NCI-H146 treated with DMSO at 0.1 percent for 48 hours (cell line): ENCODE measurements at regions not wholly inside any gene's neighbourhood (a gene's known extent, or its start where the extent isn't known, plus 50 kb on each side); places are given as distances from the start of the nearest gene placed in this dataset.
"Not testable (repeated sequence)": the region's sequence is repeated elsewhere in the genome, so short reads cannot be mapped to it uniquely, and the experiment has no call there.

Experiments used
- DNase-seq: peaks from one replicate; lab custom pipeline; 2025; ENCODE audit not compliant: unreplicated experiment; lab: John Stamatoyannopoulos, UW

GRCh38 chrX:16067886-16068515 is 55.4 kb upstream of the GRPR start:
- DNase-seq: no peak

- DNase-seq: no peak
Measured at GRCh38 chrX:16063921-16064320, 59.4 kb upstream of the GRPR start.

GRCh38 chrX:16063141-16063540 is 60.2 kb upstream of the GRPR start:
- no peak for DNase-seq

- DNase-seq: no peak
Measured at GRCh38 chrX:16061296-16061695, 62.1 kb upstream of the GRPR start.

GRCh38 chrX:16060252-16060651 is 63.1 kb upstream of the GRPR start:
- no peak for DNase-seq

- DNase-seq: not testable (repeated sequence)
Measured at GRCh38 chrX:16049126-16049525, 74.2 kb upstream of the GRPR start.

GRCh38 chrX:16042980-16043379 is 80.4 kb upstream of the GRPR start:
- no peak for DNase-seq

GRCh38 chrX:16039834-16040233 is 83.5 kb upstream of the GRPR start:
- no peak for DNase-seq

- no peak for DNase-seq
Measured at GRCh38 chrX:16039363-16039762, 84.0 kb upstream of the GRPR start.

- no peak for DNase-seq
Measured at GRCh38 chrX:16033331-16033730, 90.0 kb upstream of the GRPR start.

GRCh38 chrX:16028576-16028975 is 94.8 kb upstream of the GRPR start:
- DNase-seq: no peak

GRCh38 chrX:16023790-16024734 is 99.3 kb upstream of the GRPR start:
- no peak for DNase-seq

- no peak for DNase-seq
Measured at GRCh38 chrX:16022580-16023200, 100.7 kb upstream of the GRPR start.

- DNase-seq: no peak
Measured at GRCh38 chrX:16018291-16018690, 105.1 kb upstream of the GRPR start.

- DNase-seq: no peak
Measured at GRCh38 chrX:16014171-16014570, 109.2 kb upstream of the GRPR start.

GRCh38 chrX:16012250-16012649 is 111.1 kb upstream of the GRPR start:
- no peak for DNase-seq

- no peak for DNase-seq
Measured at GRCh38 chrX:16005917-16006316, 117.4 kb upstream of the GRPR start.

GRCh38 chrX:16002185-16002584 is 121.2 kb upstream of the GRPR start:
- DNase-seq: no peak

GRCh38 chrX:15998350-15998749 is 125.0 kb upstream of the GRPR start:
- no peak for DNase-seq

GRCh38 chrX:15989716-15990115 is 133.6 kb upstream of the GRPR start:
- DNase-seq: no peak

- DNase-seq: no peak
Measured at GRCh38 chrX:15988661-15989603, 134.3 kb upstream of the AP1S2 start.
